MM.1S (cell line): ENCODE measurements at regions not wholly inside any gene's neighbourhood (a gene's known extent, or its start where the extent isn't known, plus 50 kb on each side); places are given as distances from the start of the nearest gene placed in this dataset.

Source experiments
- DNase-seq: peaks from one replicate; pipeline ENCODE4 v3.0.0-alpha.2; 2015
- H2AFZ ChIP-seq: fragments of 300-600 bp; sonication (generic); 2 replicates; pipeline ENCODE4 v1.6.0; 2016; ENCODE audit warnings: antibody characterized with exemption, low read length
- H3F3A ChIP-seq: fragments of 300-600 bp; sonication (generic); 2 replicates; pipeline ENCODE4 v1.6.1; 2016; ENCODE audit warnings: mild to moderate bottlenecking, antibody characterized with exemption, low read length, moderate library complexity, mixed read lengths; ENCODE audit not compliant: insufficient read depth
- H3K27ac ChIP-seq: fragments of 300-600 bp; sonication (generic); 2 replicates; pipeline ENCODE4 v1.5.1; 2016; ENCODE audit warnings: mild to moderate bottlenecking, low read length
- H3K27me3 ChIP-seq: fragments of 300-600 bp; sonication (generic); replicated peaks from 2 replicates; pipeline ENCODE4 v1.6.0; 2016; ENCODE audit warnings: low read length; ENCODE audit not compliant: insufficient read depth
- H3K36me3 ChIP-seq: fragments of 300-600 bp; sonication (generic); replicated peaks from 2 replicates; pipeline ENCODE4 v1.6.1; 2016; ENCODE audit warnings: mild to moderate bottlenecking, low read length, mixed read lengths; ENCODE audit not compliant: insufficient read depth
- H3K4me1 ChIP-seq: fragments of 300-600 bp; sonication (generic); 2 replicates; pipeline ENCODE4 v1.6.1; 2016; ENCODE audit warnings: low read length, mixed read lengths
- H3K4me2 ChIP-seq: fragments of 300-600 bp; sonication (generic); 2 replicates; pipeline ENCODE4 v1.6.0; 2016; ENCODE audit warnings: low read depth, low read length
- H3K4me3 ChIP-seq: fragments of 300-600 bp; sonication (generic); 2 replicates; pipeline ENCODE4 v1.5.1; 2016; ENCODE audit warnings: low read length, mixed read lengths
- H3K79me2 ChIP-seq: fragments of 300-600 bp; sonication (generic); 2 replicates; pipeline ENCODE4 v1.6.1; 2016; ENCODE audit warnings: mixed run types, low read length, mixed read lengths
- H3K9ac ChIP-seq: fragments of 300-600 bp; sonication (generic); 2 replicates; pipeline ENCODE4 v1.6.1; 2016; ENCODE audit warnings: low read length, mixed read lengths
- H3K9me2 ChIP-seq: fragments of 300-600 bp; sonication (generic); replicated peaks from 2 replicates; pipeline ENCODE4 v1.6.1; 2016; ENCODE audit warnings: mild to moderate bottlenecking, low read length, mixed read lengths; ENCODE audit not compliant: insufficient read depth
- H3K9me3 ChIP-seq: fragments of 300-600 bp; sonication (generic); replicated peaks from 2 replicates; pipeline ENCODE4 v1.6.1; 2016; ENCODE audit warnings: mild to moderate bottlenecking, low read length, mixed read lengths; ENCODE audit not compliant: insufficient read depth
- H4K20me1 ChIP-seq: fragments of 300-600 bp; sonication (generic); 2 replicates; pipeline ENCODE4 v1.6.1; 2016; ENCODE audit warnings: mild to moderate bottlenecking, low read length, moderate library complexity, mixed read lengths; ENCODE audit not compliant: insufficient read depth
- EZH2 ChIP-seq: fragments of 300-600 bp; sonication (generic); optimal IDR thresholded peaks from 2 replicates; pipeline ENCODE3; 2017; ENCODE audit warnings: low read depth, mild to moderate bottlenecking, antibody characterized with exemption, low read length, mixed read lengths
- EZH2phosphoT487 ChIP-seq: fragments of 300-600 bp; sonication (generic); IDR thresholded peaks from 2 replicates; pipeline ENCODE4 v1.6.1; 2018; ENCODE audit warnings: antibody characterized with exemption, low read length
- TF ChIP-seq, protein P1 (sequence below): fragments of 300-600 bp; sonication (generic); IDR thresholded peaks from 2 replicates; pipeline ENCODE4 v1.5.1; 2016; ENCODE audit warnings: antibody characterized with exemption, low read length, mixed read lengths

DNA sequence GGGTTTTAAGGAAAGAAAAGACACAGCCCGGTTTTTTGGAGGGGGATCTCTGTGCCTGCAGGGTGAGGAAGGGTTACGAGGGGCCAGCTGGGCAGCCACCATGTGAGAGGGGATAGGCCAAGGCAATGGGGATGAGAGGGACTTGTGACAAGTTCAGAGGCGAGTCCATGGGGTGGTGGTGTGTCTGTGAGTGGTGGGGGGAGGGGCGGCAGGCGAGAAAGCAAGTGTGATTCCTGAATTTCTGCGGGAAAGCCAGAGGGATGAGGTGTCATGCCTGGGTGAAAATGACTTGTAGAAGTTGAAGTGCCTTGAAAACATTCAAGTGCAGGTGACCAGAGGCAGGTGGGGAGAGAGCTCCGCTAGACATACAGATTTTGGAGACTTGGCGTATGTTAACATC, 61.0 kb upstream of the RNF32 start:
- H3K4me3 ChIP-seq: no peak overlapping the region
- TF ChIP-seq EZH2phosphoT487 (no peak), EZH2 (no peak)
- TF ChIP-seq, protein P1, sequence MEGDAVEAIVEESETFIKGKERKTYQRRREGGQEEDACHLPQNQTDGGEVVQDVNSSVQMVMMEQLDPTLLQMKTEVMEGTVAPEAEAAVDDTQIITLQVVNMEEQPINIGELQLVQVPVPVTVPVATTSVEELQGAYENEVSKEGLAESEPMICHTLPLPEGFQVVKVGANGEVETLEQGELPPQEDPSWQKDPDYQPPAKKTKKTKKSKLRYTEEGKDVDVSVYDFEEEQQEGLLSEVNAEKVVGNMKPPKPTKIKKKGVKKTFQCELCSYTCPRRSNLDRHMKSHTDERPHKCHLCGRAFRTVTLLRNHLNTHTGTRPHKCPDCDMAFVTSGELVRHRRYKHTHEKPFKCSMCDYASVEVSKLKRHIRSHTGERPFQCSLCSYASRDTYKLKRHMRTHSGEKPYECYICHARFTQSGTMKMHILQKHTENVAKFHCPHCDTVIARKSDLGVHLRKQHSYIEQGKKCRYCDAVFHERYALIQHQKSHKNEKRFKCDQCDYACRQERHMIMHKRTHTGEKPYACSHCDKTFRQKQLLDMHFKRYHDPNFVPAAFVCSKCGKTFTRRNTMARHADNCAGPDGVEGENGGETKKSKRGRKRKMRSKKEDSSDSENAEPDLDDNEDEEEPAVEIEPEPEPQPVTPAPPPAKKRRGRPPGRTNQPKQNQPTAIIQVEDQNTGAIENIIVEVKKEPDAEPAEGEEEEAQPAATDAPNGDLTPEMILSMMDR: no peak
- no peak overlapping the region for H3K27ac ChIP-seq
- no peaks in the 10 kb centered on the region for H3K36me3 ChIP-seq
- no peak overlapping the region for H3K9ac ChIP-seq
- DNase-seq: no peak
- H4K20me1 ChIP-seq: no peaks in the 10 kb centered on the region
- H3F3A ChIP-seq: no peaks in the 10 kb centered on the region
- no peak overlapping the region for H2AFZ ChIP-seq
- H3K4me1 ChIP-seq: no peaks in the 10 kb centered on the region
- 0 out of 2 replicates have a peak, but pooled peaks cover 10% of the 10 kb centered on the region for H3K27me3 ChIP-seq
- no peak overlapping the region for H3K4me2 ChIP-seq
- no peaks in the 10 kb centered on the region for H3K79me2 ChIP-seq
- H3K9me3 ChIP-seq: no peaks in the 10 kb centered on the region
- no peaks in the 10 kb centered on the region for H3K9me2 ChIP-seq

GRCh38 chr7:156578978-156579430, 61.6 kb upstream of the RNF32 start:
- Histone ChIP-seq H3K27me3 (0 out of 2 replicates have a peak, but pooled peaks cover 10% of the 10 kb centered on the region), H3K9ac (no peak overlapping the region), H3K4me3 (no peak overlapping the region), H3K36me3 (no peaks in the 10 kb centered on the region), H3K9me3 (no peaks in the 10 kb centered on the region), H3K4me2 (no peak overlapping the region), H3K9me2 (no peaks in the 10 kb centered on the region), H4K20me1 (no peaks in the 10 kb centered on the region), H3K79me2 (no peaks in the 10 kb centered on the region), H2AFZ (no peak overlapping the region), H3F3A (no peaks in the 10 kb centered on the region), H3K4me1 (no peaks in the 10 kb centered on the region), H3K27ac (no peak overlapping the region)
- TF ChIP-seq, protein P1: no peak
- TF ChIP-seq EZH2 (no peak), EZH2phosphoT487 (no peak)
- DNase-seq: no peak

DNA sequence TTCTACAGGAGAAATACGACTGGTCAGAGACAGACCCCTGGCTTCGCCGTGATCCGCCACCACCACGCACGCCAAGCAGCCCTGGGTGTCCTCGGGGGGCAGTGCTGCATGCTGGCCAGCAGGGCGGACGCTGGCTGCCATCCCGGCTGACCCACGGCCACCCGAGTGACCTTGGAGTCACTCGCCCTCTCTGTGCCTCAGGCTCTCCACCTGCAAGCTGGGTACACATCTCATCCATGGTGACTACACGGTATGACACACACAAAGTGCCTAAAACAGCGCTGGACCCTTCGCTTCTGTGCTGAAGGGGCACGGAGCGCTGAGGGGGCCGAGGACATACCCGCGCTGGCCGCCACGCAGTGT, 62.0 kb upstream of the RNF32 start:
- TF ChIP-seq, protein P1: no peak
- TF ChIP-seq EZH2phosphoT487: no peak
- TF ChIP-seq EZH2: no peak
- Histone ChIP-seq H3K4me2 (no peak overlapping the region), H3F3A (no peaks in the 10 kb centered on the region), H3K4me3 (no peak overlapping the region), H3K9me2 (no peaks in the 10 kb centered on the region), H3K4me1 (no peaks in the 10 kb centered on the region), H3K79me2 (no peaks in the 10 kb centered on the region), H3K9ac (no peak overlapping the region), H3K36me3 (no peaks in the 10 kb centered on the region), H3K27me3 (0 out of 2 replicates have a peak, but pooled peaks cover 10% of the 10 kb centered on the region), H3K9me3 (no peaks in the 10 kb centered on the region), H2AFZ (no peak overlapping the region), H3K27ac (no peak overlapping the region), H4K20me1 (no peaks in the 10 kb centered on the region)
- DNase-seq: no peak
